Left renal cortex interstitium (tissue), 4 donors: ENCODE measurements at regions not wholly inside any gene's neighbourhood (a gene's known extent, or its start where the extent isn't known, plus 50 kb on each side); places are given as distances from the start of the nearest gene placed in this dataset.
"Not testable (repeated sequence)": the region's sequence is repeated elsewhere in the genome, so short reads cannot be mapped to it uniquely, and the experiment has no call there.

Experiments
- DNase-seq, 4 donors: peaks; one replicate each; pipeline ENCODE4 v3.0.0-alpha.2; 2013; ENCODE audit warnings: low read depth in 4 of 4, low spot score in 2 of 4, missing footprints in 1 of 4

- no peak for DNase-seq
These were observed 403.2 kb downstream of the DSC3 start for GRCh38 chr18:30639361-30639760.

GRCh38 chr18:30634249-30634648 is 408.3 kb downstream of the DSC3 start:
- no peak for DNase-seq

GRCh38 chr18:30632071-30632698 is 410.4 kb downstream of the DSC3 start:
- no peak for DNase-seq

GRCh38 chr18:30625961-30626360 is 416.6 kb downstream of the DSC3 start:
- DNase-seq = no peak

- DNase-seq = no peak
These were observed 419.0 kb downstream of the DSC3 start for GRCh38 chr18:30623401-30624065.

GRCh38 chr18:30622635-30623034 is 419.9 kb downstream of the DSC3 start:
- no peak for DNase-seq

- no peak for DNase-seq
These were observed 420.4 kb downstream of the DSC3 start for GRCh38 chr18:30622104-30622503.

GRCh38 chr18:30618567-30618966 is 424.0 kb downstream of the DSC3 start:
- DNase-seq = no peak

- no peak for DNase-seq
These were observed 426.1 kb downstream of the DSC3 start for GRCh38 chr18:30616414-30616813.

- no peak for DNase-seq
These were observed 429.1 kb downstream of the DSC3 start for GRCh38 chr18:30613467-30613801.

GRCh38 chr18:30601541-30601940 is 441.0 kb downstream of the DSC3 start:
- DNase-seq = no peak

- DNase-seq = no peak
These were observed 445.3 kb downstream of the DSC3 start for GRCh38 chr18:30597202-30597601.

GRCh38 chr18:30596635-30597034 is 445.9 kb downstream of the DSC3 start:
- no peak for DNase-seq

- DNase-seq = no peak
These were observed 446.6 kb downstream of the DSC3 start for GRCh38 chr18:30595942-30596341.

GRCh38 chr18:30594911-30595310 is 447.6 kb downstream of the DSC3 start:
- not testable (repeated sequence) for DNase-seq

- DNase-seq = no peak
These were observed 451.1 kb downstream of the DSC3 start for GRCh38 chr18:30591462-30591861.

GRCh38 chr18:30588673-30589164 is 453.8 kb downstream of the DSC3 start:
- no peak for DNase-seq

GRCh38 chr18:30583768-30584167 is 458.8 kb downstream of the DSC3 start:
- DNase-seq = no peak

GRCh38 chr18:30582078-30582477 is 460.5 kb downstream of the DSC3 start:
- no peak for DNase-seq

GRCh38 chr18:30578707-30579106 is 463.8 kb downstream of the DSC3 start:
- no peak for DNase-seq

GRCh38 chr18:30572214-30572613 is 470.3 kb downstream of the DSC3 start:
- DNase-seq = no peak

GRCh38 chr18:30568333-30568732 is 474.2 kb downstream of the DSC3 start:
- no peak for DNase-seq

GRCh38 chr18:30566877-30567276 is 475.7 kb downstream of the DSC3 start:
- DNase-seq = no peak
